H4 (cell line): ENCODE measurements at regions not wholly inside any gene's neighbourhood (a gene's known extent, or its start where the extent isn't known, plus 50 kb on each side); places are given as distances from the start of the nearest gene placed in this dataset.

Experiments
- DNase-seq: peaks from one replicate; pipeline ENCODE4 v3.0.0-alpha.2; 2015; ENCODE audit warnings: low spot score

DNA sequence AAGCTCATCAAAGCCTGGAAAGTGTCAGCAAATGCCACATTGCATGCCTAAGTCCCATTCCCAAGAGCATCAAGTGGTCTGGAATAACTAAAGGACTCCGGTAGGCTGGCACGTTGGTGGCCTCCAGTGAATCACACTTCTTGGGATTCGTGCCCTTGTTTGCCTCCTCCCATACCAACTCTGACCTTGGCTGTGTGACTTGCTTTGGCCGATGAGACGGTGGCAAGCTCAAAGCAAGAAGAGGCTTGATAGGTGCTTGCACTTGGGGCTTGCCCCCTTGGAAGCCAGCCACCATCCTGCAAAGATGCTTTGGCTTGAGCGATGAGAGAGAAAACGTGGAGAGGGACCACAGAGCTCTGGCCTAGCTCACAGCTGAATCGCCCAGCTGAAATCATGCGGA lies 313.1 kb upstream of the ZFHX3 start:
- DNase-seq: no peak

GRCh38 chr16:73356401-73357079 lies 308.6 kb upstream of the ZFHX3 start:
- DNase-seq: no peak

- DNase-seq: no peak
These were observed 308.1 kb upstream of the ZFHX3 start for GRCh38 chr16:73355981-73356380.

DNA sequence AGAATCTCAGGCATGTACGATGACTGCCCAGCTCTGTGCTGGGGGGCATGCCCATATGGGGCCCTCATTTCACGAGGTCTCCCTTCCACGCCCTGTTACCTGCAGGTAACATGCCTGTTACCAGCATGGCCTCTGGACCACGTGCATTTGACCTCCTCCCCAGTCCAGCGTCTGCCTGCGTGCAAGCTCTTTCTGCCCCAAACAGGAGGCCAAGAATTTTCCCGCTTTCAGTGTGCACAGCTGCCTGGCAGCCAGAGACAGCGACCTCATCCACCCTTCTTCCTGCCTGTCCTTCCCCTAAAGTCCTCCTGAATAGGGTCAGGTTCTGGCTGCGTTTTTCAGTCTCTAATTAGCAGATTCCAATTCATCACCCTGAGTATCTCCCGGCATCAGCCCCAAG lies 306.5 kb upstream of the ZFHX3 start:
- no peak for DNase-seq

DNA sequence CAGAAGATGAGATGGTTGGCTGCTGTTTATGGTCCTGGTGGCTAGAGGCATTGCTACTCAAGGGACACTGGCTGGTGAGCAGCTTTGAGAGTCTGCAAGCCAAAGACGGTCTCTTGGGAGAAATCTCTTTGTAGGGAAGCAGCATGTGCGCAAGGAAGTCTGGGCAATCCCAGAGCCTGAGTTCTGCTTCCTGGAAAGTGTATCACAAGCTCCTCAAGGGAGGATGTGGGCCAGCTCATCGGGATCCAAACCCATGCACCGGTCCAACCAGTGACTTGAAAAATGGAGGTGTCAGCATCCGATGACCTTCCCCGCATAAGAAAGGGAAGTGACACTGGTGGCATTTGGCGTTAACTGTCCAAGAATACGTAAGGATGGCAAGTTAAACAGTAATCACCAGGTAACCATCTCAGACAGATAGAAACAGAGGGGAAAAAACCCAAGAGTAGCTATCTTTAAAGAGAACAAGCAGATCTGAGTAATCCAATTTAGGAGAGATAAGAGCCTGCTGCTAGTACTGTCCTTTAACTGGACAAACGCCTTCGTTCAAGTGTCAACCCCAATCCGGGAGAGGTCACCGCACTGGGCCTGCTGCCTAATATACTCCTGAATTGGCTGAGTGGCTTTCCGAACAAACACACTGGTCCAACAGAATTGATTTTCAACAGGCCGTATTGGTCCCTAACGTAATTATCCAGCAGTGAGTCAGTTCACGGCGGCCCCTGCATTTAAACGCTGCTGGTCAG lies 303.0 kb upstream of the ZFHX3 start:
- DNase-seq: no peak

- DNase-seq: peak; percentile 26
These were observed 299.8 kb upstream of the ZFHX3 start for GRCh38 chr16:73347500-73348375.

GRCh38 chr16:73339821-73340220 lies 291.9 kb upstream of the ZFHX3 start:
- DNase-seq: no peak

- DNase-seq: no peak
These were observed 289.7 kb upstream of the ZFHX3 start for GRCh38 chr16:73337373-73338296.

DNA sequence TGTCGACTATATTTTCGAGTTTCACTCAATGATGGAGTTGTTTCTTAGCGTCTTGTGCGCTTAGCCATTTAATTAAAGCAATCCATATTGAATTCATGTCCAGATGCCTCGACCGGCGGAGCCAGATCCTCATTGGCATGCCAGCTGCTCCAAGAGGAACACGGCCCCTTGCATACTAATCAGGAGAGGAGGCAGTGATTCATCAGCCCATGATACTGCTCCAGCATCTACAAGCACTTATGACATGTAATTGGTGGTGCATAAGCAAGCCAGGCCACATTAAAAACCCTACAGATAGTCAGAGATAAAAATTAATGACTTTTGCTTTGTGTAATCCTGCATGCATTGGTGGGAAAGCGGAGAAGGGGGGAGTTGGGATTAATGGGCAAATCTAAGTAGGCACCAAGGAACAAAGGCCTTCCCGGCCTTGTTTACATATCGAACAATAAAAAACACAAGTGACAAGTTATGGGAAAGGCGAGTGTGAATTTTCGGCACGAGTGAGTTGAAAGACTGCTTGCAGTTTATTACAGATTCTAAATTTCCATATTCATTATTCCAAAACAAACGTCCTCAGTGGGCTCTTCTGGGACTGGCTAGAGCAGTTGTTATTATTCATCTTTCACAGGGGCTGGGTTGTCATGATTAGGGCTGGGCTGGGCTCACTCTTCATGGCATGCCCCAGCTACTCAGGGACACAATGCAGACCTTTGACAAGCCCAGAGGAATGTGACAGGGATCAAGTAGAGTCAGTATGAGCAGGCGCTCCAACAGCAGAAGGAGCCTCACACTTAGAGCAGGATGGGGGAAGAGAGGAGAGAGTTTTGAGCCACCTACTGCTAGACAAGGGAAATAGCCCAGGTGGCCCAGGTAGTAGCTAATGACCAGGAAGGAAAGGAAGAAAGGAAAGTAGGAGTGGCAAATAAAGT lies 281.7 kb upstream of the ZFHX3 start:
- DNase-seq: no peak

DNA sequence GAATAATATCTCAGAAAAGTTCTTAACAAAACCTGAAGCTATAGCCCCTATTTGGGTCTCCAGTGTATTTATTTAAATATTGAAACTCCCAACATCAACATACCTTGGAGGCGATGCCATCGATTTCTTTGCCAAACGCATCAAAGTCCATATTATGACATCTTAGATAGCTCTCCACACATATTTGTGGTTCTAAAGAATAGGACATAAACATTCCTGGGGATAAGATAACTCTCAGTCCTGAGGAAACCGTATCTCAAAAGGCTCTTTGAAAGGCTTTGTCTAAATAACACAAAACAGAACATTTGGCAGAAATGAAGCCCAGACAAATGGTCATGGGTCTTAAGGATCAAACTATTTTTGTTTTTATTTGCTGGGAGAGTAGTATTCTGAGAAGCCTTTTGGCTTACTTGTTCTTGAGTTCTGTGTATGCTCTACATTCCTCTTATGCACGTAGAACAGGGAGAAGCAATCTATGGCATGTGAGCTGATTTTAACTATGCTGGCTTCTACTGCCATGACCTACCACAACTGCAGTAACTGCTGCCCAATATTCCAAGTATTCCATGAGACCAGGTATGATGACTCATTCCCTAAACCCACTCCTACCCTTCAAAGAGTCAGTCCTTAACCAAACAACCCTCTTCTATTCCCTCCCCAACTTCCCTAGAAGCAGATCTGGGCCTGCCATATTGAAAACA lies 279.0 kb upstream of the ZFHX3 start:
- no peak for DNase-seq

GRCh38 chr16:73326221-73326620 lies 278.3 kb upstream of the ZFHX3 start:
- no peak for DNase-seq

- DNase-seq: no peak
These were observed 276.0 kb upstream of the ZFHX3 start for GRCh38 chr16:73323880-73324279.

DNA sequence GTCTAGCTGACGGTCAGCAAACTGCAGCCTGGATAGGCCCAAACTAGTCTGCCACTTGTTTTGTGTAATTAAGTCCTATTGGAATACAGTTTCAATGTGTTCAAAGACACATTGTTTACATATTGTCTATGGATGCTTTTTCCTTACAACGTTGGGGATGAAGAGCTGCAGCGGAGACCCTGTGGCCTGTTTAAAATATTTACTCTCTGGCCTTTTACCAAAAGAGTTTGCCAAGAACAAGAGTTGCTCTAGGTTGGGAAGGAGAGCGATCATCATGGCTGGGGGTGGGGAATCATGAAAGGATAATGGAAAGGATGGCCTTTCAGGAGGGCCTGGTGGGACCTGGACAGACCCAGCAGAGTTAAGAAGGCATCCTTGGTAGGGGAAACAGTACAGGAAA lies 274.9 kb upstream of the ZFHX3 start:
- DNase-seq: no peak

- DNase-seq: no peak
These were observed 273.9 kb upstream of the ZFHX3 start for GRCh38 chr16:73321853-73322252.

- DNase-seq: no peak
These were observed 271.8 kb upstream of the ZFHX3 start for GRCh38 chr16:73319737-73320136.

GRCh38 chr16:73319261-73319660 lies 271.3 kb upstream of the ZFHX3 start:
- no peak for DNase-seq

- DNase-seq: no peak
These were observed 269.5 kb upstream of the ZFHX3 start for GRCh38 chr16:73317321-73317857.

DNA sequence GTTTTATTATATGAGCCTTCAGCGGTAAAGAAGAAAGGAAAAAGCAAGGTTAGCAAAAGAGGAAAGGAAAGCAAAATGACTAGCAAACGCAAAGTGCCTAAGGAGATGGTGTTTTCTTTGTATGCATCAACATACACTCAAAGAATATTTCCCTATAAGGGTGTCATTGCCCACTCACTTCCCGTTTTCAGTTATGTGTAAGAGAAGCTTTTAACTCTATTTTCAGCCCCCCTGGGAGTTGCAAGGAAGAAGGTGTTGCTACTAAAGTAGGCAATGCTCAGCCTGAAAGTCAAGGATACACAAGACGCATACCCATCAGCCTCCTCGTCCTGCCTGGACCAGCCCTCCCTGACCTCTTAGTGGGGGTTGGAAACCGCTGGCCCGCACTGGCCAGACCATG lies 267.7 kb upstream of the ZFHX3 start:
- DNase-seq: no peak

DNA sequence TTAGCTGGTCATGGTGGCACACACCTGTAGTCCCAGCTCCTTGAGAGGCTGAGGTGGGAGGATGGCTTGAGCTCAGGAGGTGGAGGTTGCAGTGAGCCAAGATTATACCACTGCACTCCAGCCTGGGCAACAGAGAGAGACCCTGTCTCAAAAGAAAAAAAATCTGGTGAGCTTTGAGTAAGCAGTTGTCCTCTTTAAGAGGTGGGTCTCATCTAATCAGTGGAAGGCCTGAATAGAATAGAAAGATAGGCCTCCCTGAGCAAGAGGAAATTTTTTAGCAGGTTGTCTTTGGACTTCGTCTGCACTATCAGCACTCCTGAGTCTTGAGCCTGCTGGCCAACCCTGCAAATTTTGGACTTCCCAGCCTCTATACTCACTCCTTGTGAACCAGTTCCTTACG lies 266.0 kb upstream of the ZFHX3 start:
- no peak for DNase-seq
